Stimulated activated naive CD8-positive, alpha-beta T cell treated with anti-CD3 and anti-CD28 coated beads, Interleukin-15, amount 100 ng/mL, for 72 hours (primary cell): ENCODE measurements at regions not wholly inside any gene's neighbourhood (a gene's known extent, or its start where the extent isn't known, plus 50 kb on each side); places are given as distances from the start of the nearest gene placed in this dataset.

Experiments used
- ATAC-seq: fragments of 150-1000 bp; cut with Tn5 transposase; 2 replicates; pipeline ENCODE4 v1.10.0; 2021; ENCODE audit warnings: mild to moderate bottlenecking, moderate library complexity
- DNase-seq, 2 donors: peaks; one replicate each; pipeline ENCODE4 v3.0.0; 2021 to 2022
- H3K27ac Mint-ChIP-seq, 2 donors: one replicate each; pipeline ENCODE4 v1.8.0; 2022; ENCODE audit warnings: mild to moderate bottlenecking in 2 of 2, mixed read lengths in 2 of 2, moderate library complexity in 2 of 2
- H3K27me3 Mint-ChIP-seq: one replicate; pipeline ENCODE4 v1.8.0; 2022; ENCODE audit warnings: mixed read lengths
- H3K4me1 Mint-ChIP-seq: one replicate; pipeline ENCODE4 v1.8.0; 2022; ENCODE audit warnings: mild to moderate bottlenecking, mixed read lengths
- H3K4me3 Mint-ChIP-seq, 2 donors: one replicate each; pipeline ENCODE4 v1.8.0; 2022; ENCODE audit warnings: mild to moderate bottlenecking in 2 of 2, mixed read lengths in 2 of 2, moderate library complexity in 1 of 2
- H3K9me3 Mint-ChIP-seq, 2 donors: one replicate each; pipeline ENCODE4 v1.8.0; 2022; ENCODE audit warnings: mixed read lengths in 2 of 2

DNA sequence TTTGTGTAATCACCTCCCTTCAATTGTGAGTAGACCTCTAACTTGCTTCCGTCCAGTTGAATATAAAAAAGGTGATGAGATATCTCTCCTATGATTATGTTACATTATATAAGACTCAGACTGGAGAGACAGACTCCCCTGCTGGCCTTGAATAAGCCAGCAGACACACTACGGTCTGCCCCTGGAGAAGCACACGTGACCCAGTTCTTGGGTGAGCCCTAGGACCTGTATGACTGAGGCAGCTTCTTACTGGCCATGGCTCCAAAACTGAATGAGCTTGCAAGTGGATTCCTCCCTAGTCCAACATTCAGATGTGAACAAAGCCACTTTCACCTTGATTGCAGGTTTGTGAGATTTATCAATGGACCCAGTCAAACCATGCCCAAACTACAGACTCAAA lies 427.9 kb upstream of the DCN start:
- no peak overlapping the region for H3K27ac Mint-ChIP-seq
- H3K4me3 Mint-ChIP-seq = no peak overlapping the region
- H3K27me3 Mint-ChIP-seq = no peaks in the 10 kb centered on the region

DNA sequence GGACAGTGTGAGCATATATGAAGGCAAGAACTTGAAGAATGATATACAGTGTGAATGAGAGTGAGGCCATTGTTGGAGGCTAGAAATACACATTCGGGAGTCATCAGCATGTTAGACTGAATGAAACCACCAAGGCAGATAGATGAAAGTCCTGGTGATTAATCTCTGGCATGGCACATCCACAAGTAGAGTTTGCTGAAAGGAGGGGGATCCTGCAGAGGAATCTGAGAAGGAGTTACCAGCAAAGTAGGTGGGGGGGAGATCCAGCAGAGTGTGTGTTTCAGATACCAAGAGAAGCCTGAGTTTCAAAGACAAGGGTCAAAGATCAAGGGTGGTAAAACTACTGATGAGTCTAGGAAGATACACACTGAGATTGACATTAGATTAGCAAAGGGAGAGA lies 426.7 kb upstream of the DCN start:
- Mint-ChIP-seq H3K27me3 (no peaks in the 10 kb centered on the region), H3K27ac (peak overlapping the region in 1 of 2 donors; percentile 28), H3K4me1 (peaks cover 6% of the 10 kb centered on the region), H3K4me3 (no peak overlapping the region), H3K9me3 (no peaks in the 10 kb centered on the region)
- DNase-seq = no peak
- ATAC-seq = peak; percentile 74

More for the DNA sequence above, 427.9 kb upstream of the DCN start:
- DNase-seq = no peak
- H3K4me1 Mint-ChIP-seq = peaks cover 6% of the 10 kb centered on the region
- no peaks in the 10 kb centered on the region for H3K9me3 Mint-ChIP-seq
- ATAC-seq = no peak

DNA sequence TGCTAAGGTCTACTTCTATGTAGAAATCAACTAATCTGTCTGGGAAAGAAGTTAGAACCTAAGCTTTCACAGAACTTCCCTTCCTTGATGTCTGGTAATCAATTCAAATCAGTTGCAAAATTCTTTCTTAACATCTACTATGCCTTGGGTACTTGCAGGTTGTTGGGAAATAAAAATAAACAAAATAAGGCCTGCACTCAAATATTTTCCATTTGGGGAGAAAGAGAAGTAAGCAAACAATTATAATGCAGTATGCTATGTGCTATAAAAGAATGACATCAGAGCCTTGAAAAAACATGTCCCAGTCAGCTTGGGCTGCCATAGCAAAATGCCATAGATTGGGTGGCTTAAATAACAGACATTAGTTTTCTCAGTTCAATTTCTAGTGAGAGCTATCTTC lies 425.9 kb upstream of the DCN start:
- Mint-ChIP-seq H3K4me1 (peaks cover 6% of the 10 kb centered on the region), H3K27ac (no peak overlapping the region), H3K4me3 (no peak overlapping the region), H3K9me3 (no peaks in the 10 kb centered on the region), H3K27me3 (no peaks in the 10 kb centered on the region)
- ATAC-seq = no peak
- DNase-seq = no peak

DNA sequence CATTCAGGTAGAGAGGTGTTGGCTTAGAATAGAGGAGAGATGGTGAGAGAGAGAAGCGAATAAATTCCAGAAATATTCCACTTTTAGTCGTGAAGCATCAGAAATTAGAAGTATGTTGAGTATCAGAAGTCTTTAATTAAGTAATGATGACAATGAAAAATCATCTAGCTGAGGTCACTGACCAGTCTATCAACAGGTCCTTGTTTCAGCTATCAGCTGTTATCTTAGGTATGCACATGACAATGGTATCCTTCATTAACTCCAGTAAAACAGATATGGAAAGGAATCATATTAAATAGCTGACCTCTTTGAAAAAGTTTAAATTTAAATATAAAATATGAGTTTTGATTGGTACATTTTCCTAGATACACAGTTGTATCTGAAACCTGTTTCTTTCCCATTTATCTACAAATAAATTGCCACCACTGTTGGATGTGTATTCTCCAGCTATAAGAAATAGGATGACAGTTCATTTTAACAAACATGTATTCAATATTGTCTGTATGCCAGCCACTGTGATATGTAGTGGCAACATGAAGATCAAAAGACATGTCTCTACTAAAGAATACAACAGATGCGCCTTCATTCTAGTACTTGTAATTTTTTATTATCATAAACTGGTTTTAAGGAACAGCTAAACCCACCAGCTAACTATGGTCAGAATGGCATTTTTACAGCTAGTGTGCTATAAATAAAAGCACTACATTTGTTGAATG lies 424.2 kb upstream of the DCN start:
- Mint-ChIP-seq H3K4me3 (no peak overlapping the region), H3K4me1 (peaks cover 6% of the 10 kb centered on the region), H3K27me3 (no peaks in the 10 kb centered on the region), H3K9me3 (no peaks in the 10 kb centered on the region), H3K27ac (no peak overlapping the region)
- DNase-seq (no peak), ATAC-seq (no peak)

DNA sequence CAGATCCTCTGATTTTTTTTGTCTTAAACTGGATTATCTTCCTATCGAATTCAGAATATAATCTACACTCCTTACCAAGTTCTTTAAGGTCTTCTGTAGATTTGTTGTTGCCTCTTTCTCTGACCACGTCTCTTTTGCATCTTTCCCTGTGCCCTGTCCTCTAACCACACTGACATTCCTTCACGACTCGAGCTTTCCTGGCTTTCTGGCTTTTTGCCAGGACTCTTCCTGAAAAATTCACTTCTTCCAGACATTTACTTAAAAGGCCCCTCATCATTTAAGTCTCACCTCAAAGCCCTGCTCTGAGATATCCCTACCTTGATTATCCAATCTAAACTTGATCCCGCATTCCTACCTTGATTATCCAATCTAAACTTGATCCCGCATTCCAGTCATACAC lies 422.3 kb upstream of the DCN start:
- H3K4me3 Mint-ChIP-seq = no peak overlapping the region
- H3K9me3 Mint-ChIP-seq = peaks cover 0 to 5% of the 10 kb centered on the region in 2 donors
- H3K4me1 Mint-ChIP-seq = peaks cover 6% of the 10 kb centered on the region
- no peak for ATAC-seq
- H3K27ac Mint-ChIP-seq = peak overlapping the region in 1 of 2 donors; percentile 91
- no peak for DNase-seq
- H3K27me3 Mint-ChIP-seq = no peaks in the 10 kb centered on the region

DNA sequence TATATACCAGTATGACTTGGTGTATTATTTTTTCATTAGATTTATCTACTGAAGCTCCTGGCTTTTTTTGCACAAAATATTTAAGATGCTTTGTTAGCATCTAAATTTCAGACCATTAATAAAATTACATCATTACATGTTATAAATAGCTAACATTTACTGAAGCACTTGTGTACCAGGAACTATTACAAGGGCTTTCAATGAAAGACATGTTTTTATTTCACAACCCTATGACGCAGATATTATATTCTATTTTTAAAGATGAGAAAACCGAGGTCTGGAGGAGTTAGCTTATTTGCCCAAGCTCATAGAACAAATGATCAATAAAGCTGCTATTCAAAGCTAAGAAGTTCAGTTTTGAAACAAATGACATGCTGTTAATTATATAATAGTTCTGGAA lies 420.4 kb upstream of the DCN start:
- DNase-seq = no peak
- no peak for ATAC-seq
- H3K4me3 Mint-ChIP-seq = no peak overlapping the region
- H3K27me3 Mint-ChIP-seq = no peaks in the 10 kb centered on the region
- no peaks in the 10 kb centered on the region for H3K4me1 Mint-ChIP-seq
- H3K9me3 Mint-ChIP-seq = peaks cover 10 to 12% of the 10 kb centered on the region in 2 donors
- H3K27ac Mint-ChIP-seq = no peak overlapping the region

DNA sequence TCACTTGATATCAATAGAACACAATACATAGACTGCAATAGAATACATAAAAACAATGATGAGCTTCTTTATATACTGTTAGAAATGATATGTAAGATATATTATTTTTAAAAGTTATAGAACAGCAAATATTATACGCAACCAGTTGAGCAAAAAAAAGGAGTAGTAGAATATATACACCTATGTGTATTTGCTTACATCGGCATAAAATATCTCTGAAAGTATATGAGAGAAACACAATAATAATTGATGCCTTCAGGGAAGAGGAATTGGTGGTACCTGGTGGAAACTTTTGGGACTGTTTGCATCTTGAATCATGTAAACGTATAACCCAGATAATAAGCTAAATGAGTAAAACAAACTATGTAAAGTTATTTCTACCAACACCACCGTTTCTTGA lies 418.4 kb upstream of the DCN start:
- no peak for DNase-seq
- Mint-ChIP-seq H3K9me3 (peaks cover 15 to 17% of the 10 kb centered on the region in 2 donors), H3K4me3 (no peak overlapping the region), H3K27me3 (no peaks in the 10 kb centered on the region), H3K27ac (no peak overlapping the region), H3K4me1 (no peaks in the 10 kb centered on the region)
- no peak for ATAC-seq

DNA sequence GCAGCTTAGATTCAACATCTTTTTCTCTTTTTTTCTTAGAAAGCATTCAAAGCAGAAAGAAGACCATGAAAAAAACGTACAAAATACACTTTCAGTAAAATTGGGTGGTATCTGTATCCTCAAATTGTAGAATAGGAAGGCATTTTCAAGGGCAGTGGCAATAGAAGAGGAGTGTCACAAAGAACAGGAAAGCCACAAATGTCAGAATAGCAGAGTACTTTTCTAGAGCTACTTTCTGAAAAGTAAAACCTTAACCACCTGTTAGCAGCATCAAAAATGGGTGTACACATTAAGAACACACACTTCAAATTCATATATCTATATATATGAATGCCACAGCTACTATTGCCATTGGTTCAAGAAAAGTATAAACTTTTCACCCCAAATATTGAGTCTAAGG lies 412.1 kb upstream of the DCN start:
- H3K9me3 Mint-ChIP-seq = peaks cover 12 to 14% of the 10 kb centered on the region in 2 donors

DNA sequence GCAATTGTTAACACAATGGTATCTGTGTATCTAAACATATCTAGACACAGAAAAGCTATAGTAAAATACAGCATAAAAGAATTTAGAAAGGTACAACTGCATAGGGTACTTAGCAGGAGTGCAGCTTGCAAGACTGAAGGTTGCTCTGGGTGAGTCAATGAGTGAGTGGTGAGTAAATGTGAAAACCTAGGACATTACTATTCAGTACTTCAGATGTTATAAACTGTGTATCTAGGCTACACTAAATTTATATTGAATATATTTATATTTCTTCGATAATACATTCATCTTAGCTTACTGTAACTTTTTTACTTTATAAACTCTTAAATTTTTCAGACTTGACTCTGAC lies 409.0 kb upstream of the DCN start:
- Mint-ChIP-seq H3K9me3 (no peaks in the 10 kb centered on the region), H3K27ac (no peak overlapping the region), H3K27me3 (no peaks in the 10 kb centered on the region), H3K4me1 (peaks cover 10% of the 10 kb centered on the region), H3K4me3 (no peak overlapping the region)
- DNase-seq = no peak
- peak; percentile 71 for ATAC-seq

More for the DNA sequence above, 412.1 kb upstream of the DCN start:
- H3K4me1 Mint-ChIP-seq = peaks cover 10% of the 10 kb centered on the region
- no peaks in the 10 kb centered on the region for H3K27me3 Mint-ChIP-seq
- DNase-seq (no peak), ATAC-seq (no peak)
- H3K4me3 Mint-ChIP-seq = no peak overlapping the region
- no peak overlapping the region for H3K27ac Mint-ChIP-seq

DNA sequence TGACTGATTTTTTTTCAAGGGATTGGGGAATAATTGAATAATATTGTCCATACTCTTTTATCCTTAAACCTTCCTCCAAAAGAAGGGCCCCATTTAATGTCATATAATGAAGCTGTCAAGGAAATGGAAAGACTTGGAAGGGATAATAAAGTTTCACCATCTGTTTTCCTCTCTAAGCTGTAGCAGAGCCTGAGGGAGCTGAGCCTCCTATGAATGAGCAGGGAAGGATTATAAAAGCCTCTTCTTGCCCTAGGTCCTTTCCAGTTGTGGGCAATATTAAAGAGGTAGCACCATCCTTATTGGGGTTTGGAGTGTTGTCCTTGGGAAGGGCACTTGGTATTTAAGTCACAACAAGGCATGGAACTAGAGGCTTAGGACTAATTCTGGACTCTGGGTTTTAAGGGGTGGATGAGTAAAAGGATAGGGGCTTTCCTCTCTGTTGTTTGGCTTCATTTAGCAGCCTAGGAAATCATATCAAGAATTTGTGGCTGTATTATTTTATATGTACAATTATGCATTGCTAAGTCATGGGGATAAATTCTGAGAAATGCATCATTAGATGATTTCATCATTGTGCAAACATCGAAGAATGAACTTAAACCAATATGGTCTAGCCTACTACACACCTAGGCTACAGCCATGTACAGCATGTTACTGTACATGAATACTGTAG lies 408.5 kb upstream of the DCN start:
- H3K27me3 Mint-ChIP-seq = no peaks in the 10 kb centered on the region
- DNase-seq (no peak), ATAC-seq (peak; percentile 48)
- H3K4me1 Mint-ChIP-seq = peaks cover 10% of the 10 kb centered on the region
- H3K27ac Mint-ChIP-seq = no peak overlapping the region
- H3K4me3 Mint-ChIP-seq = no peak overlapping the region
- no peaks in the 10 kb centered on the region for H3K9me3 Mint-ChIP-seq

DNA sequence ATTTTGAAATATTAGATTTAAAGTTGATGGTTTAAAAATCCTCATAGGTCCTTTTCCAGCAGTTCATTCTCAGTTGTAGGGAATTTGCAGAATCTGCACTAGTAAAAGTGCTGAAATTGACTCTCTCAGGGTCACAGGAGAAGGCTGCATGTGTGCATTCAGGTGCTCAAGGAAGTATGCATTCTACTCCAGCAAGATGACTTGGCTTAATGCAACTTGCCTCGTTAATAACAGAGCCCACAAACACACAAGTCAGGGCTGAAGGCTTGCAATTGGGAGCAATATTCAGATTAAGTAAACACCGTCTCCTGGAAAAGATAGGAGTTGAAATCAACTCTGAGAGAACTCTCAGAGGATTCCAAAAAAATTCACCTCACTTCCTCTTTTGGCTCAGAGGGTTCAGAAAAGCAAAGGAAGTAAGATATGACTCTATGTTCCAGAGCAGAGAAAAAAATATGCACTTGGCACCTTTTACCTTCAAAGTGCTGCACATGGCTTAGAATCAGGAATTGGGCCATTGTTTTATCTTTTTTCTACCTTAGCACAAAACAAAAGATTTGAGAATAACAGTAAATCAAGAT lies 406.3 kb upstream of the DCN start:
- H3K4me1 Mint-ChIP-seq = peaks cover under 1% of the 10 kb centered on the region
- no peak overlapping the region for H3K27ac Mint-ChIP-seq
- DNase-seq (no peak), ATAC-seq (no peak)
- no peaks in the 10 kb centered on the region for H3K9me3 Mint-ChIP-seq
- no peaks in the 10 kb centered on the region for H3K27me3 Mint-ChIP-seq
- H3K4me3 Mint-ChIP-seq = no peak overlapping the region

DNA sequence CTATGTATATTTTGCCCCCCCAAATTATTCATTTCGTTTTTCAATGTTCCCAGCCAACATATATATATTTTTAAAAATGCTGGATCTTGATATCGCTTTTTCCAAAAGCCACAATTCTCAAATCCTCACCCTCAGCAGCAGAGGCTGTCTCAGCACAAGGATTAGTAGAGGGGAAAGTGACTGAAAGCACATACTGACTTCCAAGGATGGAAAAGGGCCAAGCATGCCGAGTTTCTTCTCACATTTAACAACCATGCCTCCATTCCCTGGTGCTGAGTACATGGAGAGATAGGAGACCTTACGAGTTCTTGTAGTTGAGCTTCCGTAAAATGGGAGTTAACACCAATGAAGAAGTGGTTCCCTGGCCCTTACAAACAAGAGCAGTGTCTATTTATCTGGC lies 403.4 kb upstream of the DCN start:
- H3K4me1 Mint-ChIP-seq = no peaks in the 10 kb centered on the region
- H3K9me3 Mint-ChIP-seq = no peaks in the 10 kb centered on the region
- H3K4me3 Mint-ChIP-seq = no peak overlapping the region
- ATAC-seq (no peak), DNase-seq (no peak)
- H3K27ac Mint-ChIP-seq = no peak overlapping the region
- no peaks in the 10 kb centered on the region for H3K27me3 Mint-ChIP-seq

DNA sequence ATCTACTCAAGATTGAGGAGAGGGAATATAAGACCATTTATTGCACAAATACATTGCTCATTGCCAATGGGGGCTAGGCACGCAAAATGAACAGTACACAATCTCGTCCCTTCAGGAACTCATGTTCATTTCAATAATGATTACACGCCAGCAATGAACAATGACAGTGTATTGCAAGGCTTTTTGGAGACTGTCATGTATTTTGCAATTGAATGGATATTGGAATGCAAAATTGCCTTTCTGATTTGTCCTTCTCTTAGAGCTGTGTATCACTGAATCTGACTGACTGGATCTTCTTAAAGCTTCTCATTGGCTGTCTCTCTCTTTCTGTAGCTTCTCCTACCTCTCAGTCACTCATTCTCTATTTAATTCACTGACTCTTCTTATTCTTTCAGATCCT lies 400.2 kb upstream of the DCN start:
- no peaks in the 10 kb centered on the region for H3K27me3 Mint-ChIP-seq

DNA sequence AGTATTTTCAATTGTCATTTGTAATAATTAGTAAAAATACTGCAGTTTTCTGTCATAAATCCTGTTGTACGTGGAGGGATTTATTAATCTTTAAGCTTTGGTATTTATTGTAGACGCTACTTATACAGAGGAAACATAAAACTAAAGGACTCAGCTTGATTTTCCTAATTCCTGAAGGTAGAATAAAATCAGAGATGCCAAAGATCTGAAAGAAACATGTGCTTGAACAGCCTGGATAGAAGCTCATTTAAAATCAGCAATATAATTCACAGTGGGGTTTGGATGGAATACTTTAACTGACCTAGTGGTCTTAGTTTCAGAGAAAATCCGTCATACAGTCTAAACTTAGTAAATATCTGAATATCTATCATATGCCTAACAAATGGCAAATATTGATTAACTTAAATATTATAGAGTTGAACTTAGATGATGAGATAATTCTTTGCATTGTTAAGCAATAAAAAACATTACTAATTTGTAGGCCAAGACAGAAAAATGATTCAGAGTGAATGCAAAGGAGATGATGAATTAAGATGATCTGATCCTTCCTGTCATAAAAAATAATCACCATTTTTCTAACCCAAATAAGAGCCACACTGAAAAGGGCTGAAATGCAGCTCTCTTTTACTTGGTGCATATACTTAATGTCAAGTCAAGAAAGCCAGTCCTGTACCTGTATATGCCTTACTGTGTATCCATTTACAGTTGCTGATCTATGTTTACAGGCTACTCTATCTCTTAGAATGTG lies 397.1 kb upstream of the DCN start:
- H3K9me3 Mint-ChIP-seq = no peaks in the 10 kb centered on the region
- ATAC-seq (no peak), DNase-seq (no peak)

More for the DNA sequence above, 400.2 kb upstream of the DCN start:
- Mint-ChIP-seq H3K4me1 (peaks cover 13% of the 10 kb centered on the region), H3K9me3 (no peaks in the 10 kb centered on the region), H3K4me3 (no peak overlapping the region), H3K27ac (no peak overlapping the region)
- DNase-seq = no peak
- ATAC-seq = no peak

DNA sequence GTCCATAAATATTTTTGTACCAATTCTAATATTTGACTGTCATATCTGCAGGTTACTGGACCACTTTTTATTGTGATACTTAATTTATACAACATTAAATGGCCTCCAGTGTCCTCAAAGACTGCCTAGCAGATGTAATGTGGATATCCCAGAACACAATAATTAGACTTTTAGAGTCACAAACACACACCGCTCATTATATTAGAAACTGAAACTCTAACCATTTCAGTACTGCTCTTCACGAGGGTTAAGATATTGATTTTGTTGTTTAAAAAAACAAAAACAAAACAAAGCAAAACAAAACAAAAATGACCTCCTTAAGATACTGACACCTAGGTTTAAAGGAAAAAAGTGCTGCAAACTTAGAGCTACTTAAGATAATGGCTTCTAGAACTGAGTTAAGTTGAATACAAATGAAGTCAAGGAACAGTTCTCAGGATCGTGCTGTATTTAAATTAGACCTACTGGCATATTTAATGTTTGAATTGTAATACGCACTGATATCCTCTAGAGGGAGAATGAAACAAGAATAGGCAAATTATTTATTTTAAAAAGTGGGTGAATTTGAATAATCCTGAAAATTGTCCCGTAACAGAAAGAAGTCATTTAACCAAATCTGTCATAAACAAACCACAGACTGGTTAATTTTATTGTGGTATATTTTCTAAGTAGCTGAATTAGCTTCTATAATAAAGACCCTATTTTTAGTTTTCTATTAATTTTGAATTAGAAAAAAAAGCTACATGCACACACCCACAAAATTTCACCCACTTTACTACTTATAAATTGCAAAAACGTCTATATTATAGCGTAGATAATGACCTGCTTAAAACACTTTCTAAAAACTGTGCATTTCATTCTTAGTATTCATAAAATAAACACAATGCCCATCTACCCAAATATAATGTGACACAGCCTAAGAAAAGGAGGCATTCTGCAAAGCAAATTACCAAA lies 395.2 kb upstream of the DCN start:
- no peaks in the 10 kb centered on the region for H3K27me3 Mint-ChIP-seq
- peak; percentile 42 for ATAC-seq
- no peak for DNase-seq
- H3K27ac Mint-ChIP-seq = peak overlapping the region; percentile 48 to 89
- peaks cover 23% of the 10 kb centered on the region for H3K4me1 Mint-ChIP-seq
- H3K9me3 Mint-ChIP-seq = no peaks in the 10 kb centered on the region
- H3K4me3 Mint-ChIP-seq = peak overlapping the region; percentile 68 to 75

More for the DNA sequence above, 397.1 kb upstream of the DCN start:
- no peaks in the 10 kb centered on the region for H3K27me3 Mint-ChIP-seq
- H3K4me1 Mint-ChIP-seq = peaks cover 15% of the 10 kb centered on the region
- H3K4me3 Mint-ChIP-seq = no peak overlapping the region
- H3K27ac Mint-ChIP-seq = no peak overlapping the region
